Right lobe of liver (tissue), 6 donors: ENCODE measurements at regions not wholly inside any gene's neighbourhood (a gene's known extent, or its start where the extent isn't known, plus 50 kb on each side); places are given as distances from the start of the nearest gene placed in this dataset.

Source experiments
- ATAC-seq, 4 donors: fragments of 200-7000 bp; cut with Tn5 transposase; one replicate each; pipeline ENCODE4 v1.9.1; 2020; ENCODE audit warnings: mild to moderate bottlenecking in 4 of 4, moderate library complexity in 4 of 4
- DNase-seq, 3 donors: peaks; one replicate each; pipeline ENCODE4 v3.0.0-alpha.2; 2020
- H3K27ac ChIP-seq, 3 donors: fragments of 200-600 bp; one replicate each; pipeline ENCODE4 v1.8.0; 2022
- H3K27me3 ChIP-seq, 2 donors: fragments of 200-600 bp; one replicate each; pipeline ENCODE4 v1.8.0; 2022
- H3K36me3 ChIP-seq, 4 donors: fragments of 200-600 bp; sonication (generic) in 1 of 4; one replicate each; pipeline versions ENCODE4 v1.5.1 to v1.8.0; 2017 to 2022; ENCODE audit warnings: control low read depth in 1 of 4
- H3K4me1 ChIP-seq, 4 donors: fragments of 200-600 bp; sonication (generic) in 1 of 4; one replicate each; pipeline versions ENCODE4 v1.5.1 to v1.8.0; 2017 to 2022; ENCODE audit warnings: control low read depth in 1 of 4
- H3K4me3 ChIP-seq, 3 donors: fragments of 200-600 bp; one replicate each; pipeline ENCODE4 v1.8.0; 2022
- H3K9me3 ChIP-seq, 4 donors: fragments of 200-600 bp; sonication (generic) in 1 of 4; one replicate each; pipeline versions ENCODE4 v1.5.1 to v1.8.0; 2017 to 2022; ENCODE audit warnings: control low read depth in 1 of 4
- POLR2A ChIP-seq: fragments of 450-650 bp; IDR thresholded peaks from one replicate; pipeline ENCODE4 v1.6.1; 2017; ENCODE audit warnings: antibody characterized with exemption, mild to moderate bottlenecking
- WGBS: methylation state at CpG from one replicate; pipeline ENCODE4 v1.1.6; 2018; ENCODE audit warnings: low coverage, low lambda C conversion rate; ENCODE audit not compliant: insufficient coverage; ENCODE audit errors: missing lambda C conversion rate; 5-methylcytosine and 5-hydroxymethylcytosine counted together
- intact Hi-C, 2 donors: fragments of 100-400 bp; cut with DNase I; formaldehyde crosslinking; loops; one replicate each; pipeline versions ENCODE4 v1.11.2 to v1.14.1; 2022
- TF ChIP-seq, protein P1 (sequence below), 4 donors: fragments of 200-600 bp in 3 of 4; fragments of 450-650 bp in 1 of 4; IDR thresholded peaks; one replicate each; pipeline versions ENCODE4 v1.5.1 to v1.8.0; 2016 to 2022; ENCODE audit warnings: antibody characterized with exemption in 4 of 4, mild to moderate bottlenecking in 2 of 4
- donor health status: DM: no; HTN: yes; CAD: no.
- donor health status: DM: no; HTN: no; CAD: no.
- donor health status: DM: no; HTN: no; CAD: no.
- donor health status: DM: no; HTN: yes; CAD: no.
- donor health status: DM: no; HTN: yes; CAD: no.

DNA sequence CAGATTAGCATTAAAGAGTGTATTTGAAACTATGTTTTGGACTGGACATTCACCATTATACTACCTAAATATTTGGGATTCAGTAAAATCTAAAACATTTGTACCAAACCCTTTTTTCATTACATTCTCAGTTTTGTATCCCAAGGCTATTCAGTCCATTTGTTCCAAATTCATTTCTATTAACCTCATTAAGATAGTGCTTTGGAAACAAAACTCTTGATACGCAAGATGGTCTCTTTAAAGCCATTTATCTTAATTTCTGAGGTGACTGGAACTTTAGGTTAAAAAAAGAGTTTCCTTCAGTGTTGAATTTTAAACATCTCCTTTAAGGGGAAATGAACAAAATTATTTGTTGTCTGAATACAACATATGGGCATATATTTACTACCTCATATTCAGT is 702.5 kb upstream of the GRAMD2B start:
- no peak for DNase-seq
- WGBS = 93% methylated on average over 1 of the region's 1 CpG
- H3K4me1 ChIP-seq = no peaks in the 10 kb centered on the region

DNA sequence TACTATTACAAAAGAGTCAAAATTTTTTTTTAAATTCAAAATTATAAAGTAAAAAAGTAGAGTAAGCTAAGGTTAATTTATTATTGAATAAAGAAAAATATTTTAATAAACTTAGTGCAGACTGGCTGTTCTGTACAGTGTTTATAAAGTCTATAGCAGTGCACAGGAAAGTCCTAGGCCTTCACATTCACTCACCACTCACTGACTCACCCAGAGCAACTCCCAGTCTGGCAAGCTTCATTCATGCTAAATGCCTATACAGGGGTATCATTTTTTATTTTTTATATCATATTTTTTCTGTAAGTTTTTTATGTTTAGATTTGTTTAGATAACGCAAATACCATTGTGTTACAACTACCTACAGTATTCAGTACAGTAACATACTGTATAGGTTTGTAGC is 700.7 kb upstream of the GRAMD2B start:
- no peak overlapping the region for H3K4me3 ChIP-seq
- DNase-seq = no peak
- H3K4me1 ChIP-seq = no peaks in the 10 kb centered on the region
- no peaks in the 10 kb centered on the region for H3K36me3 ChIP-seq
- H3K9me3 ChIP-seq = no peaks in the 10 kb centered on the region
- intact Hi-C loops = no loop called here
- TF ChIP-seq POLR2A = no peak
- TF ChIP-seq, protein P1, sequence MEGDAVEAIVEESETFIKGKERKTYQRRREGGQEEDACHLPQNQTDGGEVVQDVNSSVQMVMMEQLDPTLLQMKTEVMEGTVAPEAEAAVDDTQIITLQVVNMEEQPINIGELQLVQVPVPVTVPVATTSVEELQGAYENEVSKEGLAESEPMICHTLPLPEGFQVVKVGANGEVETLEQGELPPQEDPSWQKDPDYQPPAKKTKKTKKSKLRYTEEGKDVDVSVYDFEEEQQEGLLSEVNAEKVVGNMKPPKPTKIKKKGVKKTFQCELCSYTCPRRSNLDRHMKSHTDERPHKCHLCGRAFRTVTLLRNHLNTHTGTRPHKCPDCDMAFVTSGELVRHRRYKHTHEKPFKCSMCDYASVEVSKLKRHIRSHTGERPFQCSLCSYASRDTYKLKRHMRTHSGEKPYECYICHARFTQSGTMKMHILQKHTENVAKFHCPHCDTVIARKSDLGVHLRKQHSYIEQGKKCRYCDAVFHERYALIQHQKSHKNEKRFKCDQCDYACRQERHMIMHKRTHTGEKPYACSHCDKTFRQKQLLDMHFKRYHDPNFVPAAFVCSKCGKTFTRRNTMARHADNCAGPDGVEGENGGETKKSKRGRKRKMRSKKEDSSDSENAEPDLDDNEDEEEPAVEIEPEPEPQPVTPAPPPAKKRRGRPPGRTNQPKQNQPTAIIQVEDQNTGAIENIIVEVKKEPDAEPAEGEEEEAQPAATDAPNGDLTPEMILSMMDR (IDR thresholded peaks at IDR 0.05) = no peak
- H3K27ac ChIP-seq = no peak overlapping the region
- ATAC-seq = no peak
- no peaks in the 10 kb centered on the region for H3K27me3 ChIP-seq
- 86% methylated on average over 1 of the region's 1 CpG for WGBS

More for the DNA sequence above, 702.5 kb upstream of the GRAMD2B start:
- ATAC-seq = no peak
- Histone ChIP-seq H3K36me3 (no peaks in the 10 kb centered on the region), H3K9me3 (no peaks in the 10 kb centered on the region), H3K27ac (no peak overlapping the region), H3K4me3 (no peak overlapping the region), H3K27me3 (no peaks in the 10 kb centered on the region)
- TF ChIP-seq, protein P1 (IDR thresholded peaks at IDR 0.05) = no peak
- no peak for TF ChIP-seq POLR2A
- intact Hi-C loops = no loop called here

GRCh38 chr5:125725691-125726090 is 697.5 kb upstream of the GRAMD2B start:
- Histone ChIP-seq H3K27ac (no peak overlapping the region), H3K4me3 (no peak overlapping the region), H3K27me3 (no peaks in the 10 kb centered on the region), H3K4me1 (no peaks in the 10 kb centered on the region), H3K36me3 (no peaks in the 10 kb centered on the region), H3K9me3 (no peaks in the 10 kb centered on the region)
- TF ChIP-seq, protein P1 (IDR thresholded peaks at IDR 0.05) = no peak
- TF ChIP-seq POLR2A = no peak
- no peak for DNase-seq
- ATAC-seq = no peak
- 40% methylated on average over 3 of the region's 4 CpGs for WGBS
- intact Hi-C loops = no loop called here

GRCh38 chr5:125743939-125744338 is 679.3 kb upstream of the GRAMD2B start:
- 78% methylated on average over 1 of the region's 3 CpGs for WGBS
- no peak for TF ChIP-seq POLR2A
- TF ChIP-seq, protein P1 (IDR thresholded peaks at IDR 0.05) = no peak
- DNase-seq (no peak), ATAC-seq (no peak)
- H3K36me3 ChIP-seq = no peaks in the 10 kb centered on the region
- H3K4me3 ChIP-seq = no peak overlapping the region
- intact Hi-C loops = no loop called here
- H3K27me3 ChIP-seq = no peaks in the 10 kb centered on the region
- no peak overlapping the region for H3K27ac ChIP-seq
- no peaks in the 10 kb centered on the region for H3K4me1 ChIP-seq
- no peaks in the 10 kb centered on the region for H3K9me3 ChIP-seq

GRCh38 chr5:125746917-125747316 is 676.3 kb upstream of the GRAMD2B start:
- no peak for TF ChIP-seq POLR2A
- TF ChIP-seq, protein P1 (IDR thresholded peaks at IDR 0.05) = no peak
- intact Hi-C loops = no loop called here
- H3K4me3 ChIP-seq = no peak overlapping the region
- no peak for ATAC-seq
- H3K27me3 ChIP-seq = no peaks in the 10 kb centered on the region
- H3K36me3 ChIP-seq = no peaks in the 10 kb centered on the region
- no peak for DNase-seq
- H3K4me1 ChIP-seq = no peaks in the 10 kb centered on the region
- H3K9me3 ChIP-seq = no peaks in the 10 kb centered on the region
- 100% methylated on average over 1 of the region's 1 CpG for WGBS
- no peak overlapping the region for H3K27ac ChIP-seq
